Activated CD8-positive, alpha-beta T cell treated with anti-CD3 and anti-CD28 coated beads, Interleukin-2, amount 10 ng/mL, durations not matched to agents 7 days and 5 days (primary cell): ENCODE measurements at regions not wholly inside any gene's neighbourhood (a gene's known extent, or its start where the extent isn't known, plus 50 kb on each side); places are given as distances from the start of the nearest gene placed in this dataset.

ENCODE experiments used
- ATAC-seq: fragments of 150-1000 bp; cut with Tn5 transposase; one replicate; pipeline ENCODE4 v1.10.0; 2021; ENCODE audit warnings: moderate library complexity
- CTCF ChIA-PET: fragments of 350-600 bp; sonication (Branson Sonifier 250); formaldehyde crosslinking; loops from one replicate; lab custom pipeline; 2021; ENCODE audit warnings: antibody characterized with exemption; lab: Charles Lee
- POLR2A ChIA-PET: fragments of 350-600 bp; sonication (Branson Sonifier 250); formaldehyde crosslinking; loops from one replicate; lab custom pipeline; 2021; ENCODE audit warnings: antibody characterized with exemption; lab: Charles Lee
- DNase-seq: peaks from one replicate; pipeline ENCODE4 v3.0.0-alpha.2; 2020
- H3K27ac Mint-ChIP-seq: one replicate; pipeline ENCODE4 v1.8.0; 2021; ENCODE audit warnings: mild to moderate bottlenecking, mixed read lengths
- H3K27me3 Mint-ChIP-seq: one replicate; pipeline ENCODE4 v1.8.0; 2021; ENCODE audit warnings: low read depth, mixed read lengths
- H3K36me3 Mint-ChIP-seq: one replicate; pipeline ENCODE4 v1.8.0; 2021; ENCODE audit warnings: low read depth, mixed read lengths
- H3K4me1 Mint-ChIP-seq: one replicate; pipeline ENCODE4 v1.8.0; 2021; ENCODE audit warnings: low read depth, mixed read lengths
- H3K4me3 Mint-ChIP-seq: one replicate; pipeline ENCODE4 v1.8.0; 2021; ENCODE audit warnings: mild to moderate bottlenecking, mixed read lengths
- H3K9me3 Mint-ChIP-seq: one replicate; pipeline ENCODE4 v1.8.0; 2022; ENCODE audit warnings: mixed read lengths; ENCODE audit not compliant: insufficient read depth

GRCh38 chr2:49801898-49802450 lies 647.7 kb upstream of the FSHR start:
- POLR2A ChIA-PET = no interaction called here
- Mint-ChIP-seq H3K4me1 (no peaks in the 10 kb centered on the region), H3K36me3 (no peaks in the 10 kb centered on the region), H3K9me3 (peaks cover 7% of the 10 kb centered on the region), H3K27ac (no peak overlapping the region), H3K4me3 (no peak overlapping the region), H3K27me3 (no peaks in the 10 kb centered on the region)
- no peak for ATAC-seq
- DNase-seq = no peak
- CTCF ChIA-PET = no interaction called here

GRCh38 chr2:49798570-49798969 lies 644.3 kb upstream of the FSHR start:
- CTCF ChIA-PET = no interaction called here
- Mint-ChIP-seq H3K4me3 (no peak overlapping the region), H3K27me3 (no peaks in the 10 kb centered on the region), H3K36me3 (no peaks in the 10 kb centered on the region), H3K27ac (no peak overlapping the region), H3K4me1 (no peaks in the 10 kb centered on the region), H3K9me3 (peaks cover 10% of the 10 kb centered on the region)
- ATAC-seq (no peak), DNase-seq (no peak)
- POLR2A ChIA-PET = no interaction called here

DNA sequence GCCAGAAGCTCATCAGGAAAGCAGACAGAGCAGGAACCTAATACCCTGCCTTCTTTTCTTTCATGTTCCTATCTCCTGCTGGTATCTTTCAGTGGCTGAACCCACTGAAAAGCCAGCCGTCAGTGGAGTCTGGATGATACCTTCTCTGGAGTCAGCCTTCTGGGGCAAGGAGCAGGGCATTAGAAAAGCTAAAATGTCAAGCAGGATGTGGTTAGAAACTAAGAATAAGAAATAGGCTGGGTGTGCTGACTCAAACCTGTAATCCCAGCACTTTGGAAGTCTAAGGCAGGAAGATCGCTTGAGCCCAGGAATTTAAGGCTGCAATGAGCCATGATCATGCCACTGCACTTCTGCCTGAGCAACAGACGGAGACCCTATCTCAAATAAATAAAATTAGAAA lies 642.0 kb upstream of the FSHR start:
- ATAC-seq = no peak
- Mint-ChIP-seq H3K27me3 (no peaks in the 10 kb centered on the region), H3K4me3 (no peak overlapping the region), H3K4me1 (no peaks in the 10 kb centered on the region), H3K36me3 (no peaks in the 10 kb centered on the region), H3K9me3 (peaks cover 10% of the 10 kb centered on the region), H3K27ac (no peak overlapping the region)
- no peak for DNase-seq
- CTCF ChIA-PET = no interaction called here
- POLR2A ChIA-PET = no interaction called here

DNA sequence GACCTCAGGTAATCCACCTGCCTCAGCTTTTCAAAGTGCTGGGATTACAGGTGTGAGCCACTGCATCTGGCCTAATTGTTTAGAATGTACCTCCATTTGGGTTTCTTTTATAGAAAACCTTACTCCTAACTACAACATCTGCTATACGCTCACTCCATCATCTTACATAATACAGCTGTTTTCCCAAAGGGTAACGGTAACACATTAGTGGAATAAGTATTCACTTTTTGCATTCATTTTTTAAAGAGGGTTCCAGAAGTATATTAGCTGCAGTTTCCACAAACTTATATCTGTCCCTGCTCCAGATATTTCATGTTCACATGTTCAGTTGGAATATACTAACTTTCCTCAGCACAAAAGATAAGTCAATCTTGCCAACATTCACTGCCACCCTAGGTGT lies 640.1 kb upstream of the FSHR start:
- Mint-ChIP-seq H3K9me3 (peaks cover 3% of the 10 kb centered on the region), H3K36me3 (no peaks in the 10 kb centered on the region), H3K27ac (no peak overlapping the region), H3K4me3 (no peak overlapping the region), H3K27me3 (no peaks in the 10 kb centered on the region), H3K4me1 (no peaks in the 10 kb centered on the region)
- POLR2A ChIA-PET = no interaction called here
- CTCF ChIA-PET = no interaction called here
- no peak for DNase-seq
- no peak for ATAC-seq

DNA sequence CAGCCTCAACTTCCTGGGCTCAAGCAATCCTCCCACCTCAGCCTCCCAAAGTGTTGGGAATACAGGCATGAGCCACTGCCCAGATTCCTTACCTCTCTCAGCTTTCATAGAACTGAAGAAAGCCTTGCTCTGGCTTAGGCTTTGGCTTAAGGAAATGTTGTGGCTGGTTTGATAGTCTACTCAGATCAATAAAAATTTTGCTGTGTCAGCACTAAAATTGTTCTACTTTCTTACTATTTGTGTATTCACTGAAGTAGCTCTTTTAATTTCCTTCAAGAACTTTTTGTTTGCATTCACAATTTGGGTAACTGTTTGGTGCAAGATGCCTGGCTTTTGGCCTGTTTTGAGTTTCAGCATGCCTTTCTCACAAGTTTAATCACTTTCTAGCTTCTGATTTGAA lies 634.0 kb upstream of the FSHR start:
- Mint-ChIP-seq H3K9me3 (peaks cover 7% of the 10 kb centered on the region), H3K4me1 (no peaks in the 10 kb centered on the region), H3K27me3 (no peaks in the 10 kb centered on the region), H3K27ac (no peak overlapping the region), H3K36me3 (no peaks in the 10 kb centered on the region), H3K4me3 (no peak overlapping the region)
- DNase-seq (no peak), ATAC-seq (no peak)
- ChIA-PET CTCF (no interaction called here), POLR2A (no interaction called here)

DNA sequence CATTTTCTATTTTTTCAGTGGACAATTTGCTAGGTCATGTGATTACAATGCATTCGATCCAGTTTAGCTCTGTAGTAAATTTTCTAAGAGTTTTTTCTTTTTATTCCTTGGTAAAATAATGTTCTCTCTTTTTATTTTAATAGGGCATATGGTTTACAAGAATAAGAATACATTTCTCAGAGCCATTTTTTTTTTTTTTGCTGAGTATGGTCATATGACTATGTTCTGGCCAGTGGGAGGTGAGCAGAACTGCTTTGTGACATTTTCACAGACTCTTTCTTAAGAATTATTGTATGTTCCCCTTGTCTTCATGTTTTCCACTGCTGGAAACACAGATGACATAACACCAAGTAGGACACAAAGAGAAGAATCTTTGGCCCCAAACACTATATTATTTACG lies 626.6 kb upstream of the FSHR start:
- no peak for ATAC-seq
- Mint-ChIP-seq H3K9me3 (peaks cover 4% of the 10 kb centered on the region), H3K4me3 (no peak overlapping the region), H3K36me3 (no peaks in the 10 kb centered on the region), H3K27ac (no peak overlapping the region), H3K4me1 (no peaks in the 10 kb centered on the region), H3K27me3 (no peaks in the 10 kb centered on the region)
- ChIA-PET CTCF (no interaction called here), POLR2A (no interaction called here)
- DNase-seq = no peak

GRCh38 chr2:49772299-49772970 lies 618.1 kb upstream of the FSHR start:
- Mint-ChIP-seq H3K4me3 (no peak overlapping the region), H3K27ac (no peak overlapping the region), H3K4me1 (no peaks in the 10 kb centered on the region), H3K27me3 (no peaks in the 10 kb centered on the region), H3K9me3 (no peaks in the 10 kb centered on the region), H3K36me3 (no peaks in the 10 kb centered on the region)
- CTCF ChIA-PET = no interaction called here
- no peak for DNase-seq
- POLR2A ChIA-PET = no interaction called here
- no peak for ATAC-seq

- H3K27me3 Mint-ChIP-seq = no peaks in the 10 kb centered on the region
- ATAC-seq = no peak
- no peaks in the 10 kb centered on the region for H3K9me3 Mint-ChIP-seq
- H3K4me3 Mint-ChIP-seq = no peak overlapping the region
- no peaks in the 10 kb centered on the region for H3K4me1 Mint-ChIP-seq
- ChIA-PET CTCF (no interaction called here), POLR2A (no interaction called here)
- H3K36me3 Mint-ChIP-seq = no peaks in the 10 kb centered on the region
- no peak for DNase-seq
- no peak overlapping the region for H3K27ac Mint-ChIP-seq
Observed at GRCh38 chr2:49770919-49771318, 616.6 kb upstream of the FSHR start.

DNA sequence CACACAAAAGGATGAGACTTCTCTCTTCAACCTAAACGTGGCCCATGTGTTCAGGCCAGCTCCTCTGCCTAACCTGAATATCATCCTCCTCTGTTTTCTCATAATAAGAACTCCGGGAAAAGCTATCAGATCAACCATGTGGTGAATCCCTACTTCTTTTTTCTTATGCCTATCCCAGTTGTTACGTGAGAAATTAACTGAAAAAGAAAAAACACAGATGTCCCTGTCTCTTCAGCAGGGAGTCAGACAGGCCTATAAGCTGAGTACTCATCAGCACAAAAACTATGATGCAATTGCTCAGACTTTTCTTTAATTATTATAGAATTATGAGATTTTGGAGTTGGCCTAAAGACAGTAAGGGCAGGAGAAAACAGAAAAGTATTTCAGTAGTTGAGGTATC lies 613.0 kb upstream of the FSHR start:
- H3K27me3 Mint-ChIP-seq = no peaks in the 10 kb centered on the region
- no peaks in the 10 kb centered on the region for H3K4me1 Mint-ChIP-seq
- ChIA-PET POLR2A (no interaction called here), CTCF (no interaction called here)
- ATAC-seq = no peak
- no peak overlapping the region for H3K27ac Mint-ChIP-seq
- DNase-seq = no peak
- H3K4me3 Mint-ChIP-seq = no peak overlapping the region
- H3K9me3 Mint-ChIP-seq = no peaks in the 10 kb centered on the region
- no peaks in the 10 kb centered on the region for H3K36me3 Mint-ChIP-seq

DNA sequence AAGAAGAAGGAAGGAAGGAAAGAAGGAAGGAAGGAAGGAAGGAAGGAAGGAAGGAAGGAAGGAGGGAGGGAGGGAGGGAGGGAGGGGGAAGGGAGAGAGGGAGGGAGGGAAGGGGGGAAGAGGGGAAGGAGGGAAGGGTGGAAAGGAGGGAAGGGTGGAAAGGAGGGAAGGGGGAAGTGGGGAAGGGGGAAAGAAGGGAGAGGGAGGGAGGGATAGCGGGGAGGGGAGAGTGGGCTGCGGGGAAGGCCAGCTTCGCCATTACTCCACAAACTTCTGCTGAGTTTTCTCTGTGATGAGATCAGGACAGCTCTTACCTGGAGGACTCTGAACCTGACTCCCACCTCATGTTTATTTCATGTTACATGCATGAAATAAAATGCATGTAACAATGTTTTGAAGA lies 601.5 kb upstream of the FSHR start:
- Mint-ChIP-seq H3K36me3 (no peaks in the 10 kb centered on the region), H3K4me3 (no peak overlapping the region), H3K27ac (no peak overlapping the region), H3K4me1 (no peaks in the 10 kb centered on the region), H3K27me3 (no peaks in the 10 kb centered on the region), H3K9me3 (no peaks in the 10 kb centered on the region)
- CTCF ChIA-PET = no interaction called here
- POLR2A ChIA-PET = no interaction called here
- no peak for ATAC-seq
- no peak for DNase-seq

DNA sequence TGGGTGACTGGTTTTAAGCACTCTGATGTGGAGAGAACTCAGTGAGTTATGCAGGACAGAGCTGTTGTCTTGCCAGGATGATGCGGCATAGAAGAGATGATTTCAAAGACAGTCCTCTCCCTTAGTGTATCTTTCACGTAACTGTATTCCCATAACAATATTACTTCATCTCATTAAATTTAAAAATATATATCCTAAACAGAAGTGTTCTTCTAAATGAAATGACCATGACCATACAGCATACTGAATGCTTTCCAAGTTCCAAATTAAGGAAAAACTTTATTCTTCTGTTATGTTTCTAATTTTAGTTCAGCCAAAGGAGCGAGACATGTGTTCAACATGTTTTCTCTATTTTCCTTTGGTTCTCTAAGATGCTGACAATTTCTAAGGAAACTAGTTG lies 600.1 kb upstream of the FSHR start:
- Mint-ChIP-seq H3K27me3 (no peaks in the 10 kb centered on the region), H3K4me1 (no peaks in the 10 kb centered on the region), H3K27ac (no peak overlapping the region), H3K36me3 (no peaks in the 10 kb centered on the region), H3K4me3 (no peak overlapping the region), H3K9me3 (no peaks in the 10 kb centered on the region)
- ATAC-seq = no peak
- CTCF ChIA-PET = no interaction called here
- DNase-seq = no peak
- POLR2A ChIA-PET = no interaction called here

DNA sequence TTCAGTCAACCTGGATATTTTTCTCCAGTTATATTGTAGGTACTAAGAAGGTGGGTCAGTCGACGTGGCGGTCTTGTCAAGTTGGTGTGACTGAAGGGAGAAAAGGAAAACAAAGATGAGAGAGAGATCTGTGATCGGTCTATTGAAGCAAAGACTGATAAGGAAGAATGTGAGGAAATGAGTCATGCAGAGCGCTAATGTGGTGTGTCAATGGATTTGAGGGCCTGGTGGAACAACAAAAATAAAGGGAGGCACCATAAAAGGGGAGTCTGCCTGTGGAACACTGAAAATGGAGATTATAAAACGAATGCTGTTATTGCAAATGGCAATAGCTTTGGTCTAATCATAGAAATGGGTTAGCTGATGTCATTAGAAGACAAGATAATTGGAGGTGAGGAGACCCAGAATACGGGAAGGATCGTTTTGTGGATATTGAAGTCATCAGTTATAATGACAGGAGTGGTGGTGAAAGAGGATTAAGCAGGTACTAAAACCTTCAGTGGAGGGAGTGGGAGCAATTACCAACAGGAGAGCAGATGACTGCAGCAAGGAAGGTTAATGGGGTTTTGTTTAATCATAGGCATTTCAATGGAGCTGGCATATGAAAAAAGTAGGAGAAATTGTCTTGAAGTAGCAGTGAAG lies 599.1 kb upstream of the FSHR start:
- POLR2A ChIA-PET = no interaction called here
- Mint-ChIP-seq H3K27me3 (no peaks in the 10 kb centered on the region), H3K9me3 (no peaks in the 10 kb centered on the region), H3K36me3 (no peaks in the 10 kb centered on the region), H3K4me3 (no peak overlapping the region), H3K27ac (no peak overlapping the region), H3K4me1 (no peaks in the 10 kb centered on the region)
- ATAC-seq = no peak
- CTCF ChIA-PET = no interaction called here
- DNase-seq = no peak
